ENCODE measurements at regions not wholly inside any gene's neighbourhood (a gene's known extent, or its start where the extent isn't known, plus 50 kb on each side); places are given as distances from the start of the nearest gene placed in this dataset.

DNA sequence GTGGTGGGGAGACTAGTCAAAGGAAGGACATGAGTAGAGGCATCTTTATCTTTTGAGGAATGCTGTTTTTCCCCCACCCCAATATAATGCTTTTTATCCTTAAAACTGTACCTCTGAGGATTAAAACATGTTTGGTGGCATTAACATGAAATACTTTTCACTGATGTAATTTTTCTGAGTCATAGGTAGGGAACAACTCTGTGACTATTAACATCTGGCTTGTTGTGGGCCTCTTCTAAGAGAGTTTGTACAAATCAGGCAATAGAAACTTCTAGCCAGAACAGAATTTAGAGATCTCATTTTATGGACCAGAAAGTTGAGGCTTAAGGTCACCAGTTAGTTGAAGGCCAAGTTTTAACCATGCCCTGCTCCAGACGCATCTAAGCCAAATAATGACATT, 207.6 kb downstream of the SOX3 start:
- TF ChIP-seq, protein P1, sequence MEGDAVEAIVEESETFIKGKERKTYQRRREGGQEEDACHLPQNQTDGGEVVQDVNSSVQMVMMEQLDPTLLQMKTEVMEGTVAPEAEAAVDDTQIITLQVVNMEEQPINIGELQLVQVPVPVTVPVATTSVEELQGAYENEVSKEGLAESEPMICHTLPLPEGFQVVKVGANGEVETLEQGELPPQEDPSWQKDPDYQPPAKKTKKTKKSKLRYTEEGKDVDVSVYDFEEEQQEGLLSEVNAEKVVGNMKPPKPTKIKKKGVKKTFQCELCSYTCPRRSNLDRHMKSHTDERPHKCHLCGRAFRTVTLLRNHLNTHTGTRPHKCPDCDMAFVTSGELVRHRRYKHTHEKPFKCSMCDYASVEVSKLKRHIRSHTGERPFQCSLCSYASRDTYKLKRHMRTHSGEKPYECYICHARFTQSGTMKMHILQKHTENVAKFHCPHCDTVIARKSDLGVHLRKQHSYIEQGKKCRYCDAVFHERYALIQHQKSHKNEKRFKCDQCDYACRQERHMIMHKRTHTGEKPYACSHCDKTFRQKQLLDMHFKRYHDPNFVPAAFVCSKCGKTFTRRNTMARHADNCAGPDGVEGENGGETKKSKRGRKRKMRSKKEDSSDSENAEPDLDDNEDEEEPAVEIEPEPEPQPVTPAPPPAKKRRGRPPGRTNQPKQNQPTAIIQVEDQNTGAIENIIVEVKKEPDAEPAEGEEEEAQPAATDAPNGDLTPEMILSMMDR (IDR thresholded peaks at IDR 0.05; ENCODE audit: low read depth, low read length, missing input control): no peak
- no peak for TF ChIP-seq GABPA (IDR thresholded peaks at IDR 0.05 in 1 of 2, conservative IDR thresholded peaks at IDR 0.05 in 1 of 2)
